ENCODE measurements at regions not wholly inside any gene's neighbourhood (a gene's known extent, or its start where the extent isn't known, plus 50 kb on each side); places are given as distances from the start of the nearest gene placed in this dataset.

DNA sequence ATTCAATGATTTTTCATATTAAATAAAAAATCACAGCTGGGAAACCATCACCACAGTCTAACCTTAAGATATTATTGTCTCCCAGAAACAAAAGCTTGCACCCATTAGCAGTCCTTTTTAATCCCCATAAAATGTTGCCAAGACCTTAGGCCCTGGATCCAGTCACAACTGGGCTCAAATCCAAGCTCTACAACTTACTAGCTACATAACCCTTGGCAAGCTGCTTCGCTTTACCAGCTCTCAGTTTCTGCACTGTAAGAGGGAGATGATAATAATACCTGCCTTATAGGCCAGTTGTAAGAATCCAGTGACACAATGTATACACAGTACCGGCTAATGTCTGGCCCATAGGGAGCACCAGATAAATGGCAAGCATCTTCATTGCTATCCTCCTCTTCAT lies 400.9 kb upstream of the FGF13 start:
- Histone ChIP-seq H3K4me3 (no peak overlapping the region), H3K9me3 (no peaks in the 10 kb centered on the region), H3K27me3 (peaks cover 0 to 4% (median 0%) of the 10 kb centered on the region in 4 donors), H3K36me3 (no peaks in the 10 kb centered on the region), H3K4me1 (peaks cover 0 to 17% (median 0%) of the 10 kb centered on the region in 3 donors), H3K27ac (no peak overlapping the region)
- intact Hi-C loops (cut with DNase I), result no loop called here
- no peak for TF ChIP-seq CTCF (IDR thresholded peaks at IDR 0.05)
- no peak for TF ChIP-seq POLR2A (IDR thresholded peaks at IDR 0.05)
- DNase-seq, result no peak
- WGBS, 2 donors, result 28 to 44% methylated on average over 2 of the region's 2 CpGs

- Histone ChIP-seq H3K27ac (no peak overlapping the region), H3K4me3 (no peak overlapping the region), H3K4me1 (no peaks in the 10 kb centered on the region), H3K36me3 (no peaks in the 10 kb centered on the region), H3K27me3 (peaks cover 0 to 2% (median 0%) of the 10 kb centered on the region in 4 donors), H3K9me3 (no peaks in the 10 kb centered on the region)
- 20 to 38% methylated on average over 1 of the region's 2 CpGs for WGBS, 2 donors
- TF ChIP-seq POLR2A (IDR thresholded peaks at IDR 0.05) (no peak), CTCF (IDR thresholded peaks at IDR 0.05) (no peak)
- DNase-seq, result no peak
- intact Hi-C loops (cut with DNase I), result no loop called here
These were observed 394.6 kb upstream of the FGF13 start for GRCh38 chrX:139106069-139106468.

- Histone ChIP-seq H3K27me3 (no peaks in the 10 kb centered on the region), H3K27ac (no peak overlapping the region), H3K4me1 (no peaks in the 10 kb centered on the region), H3K36me3 (no peaks in the 10 kb centered on the region), H3K4me3 (no peak overlapping the region), H3K9me3 (no peaks in the 10 kb centered on the region)
- TF ChIP-seq CTCF (IDR thresholded peaks at IDR 0.05) (no peak), POLR2A (IDR thresholded peaks at IDR 0.05) (no peak)
- 49 to 81% methylated on average over 5 to 6 of the region's 6 CpGs for WGBS, 2 donors
- DNase-seq, result no peak
- intact Hi-C loops (cut with DNase I), result no loop called here
These were observed 383.4 kb upstream of the FGF13 start for GRCh38 chrX:139094671-139095592.

- no peaks in the 10 kb centered on the region for H3K36me3 ChIP-seq
- no peak overlapping the region for H3K4me3 ChIP-seq
- 73 to 86% methylated on average over 1 to 3 of the region's 3 CpGs for WGBS, 2 donors
- no peaks in the 10 kb centered on the region for H3K27me3 ChIP-seq
- no peak for DNase-seq
- H3K4me1 ChIP-seq, result no peaks in the 10 kb centered on the region
- H3K9me3 ChIP-seq, result no peaks in the 10 kb centered on the region
- intact Hi-C loops (cut with DNase I), result no loop called here
- no peak overlapping the region for H3K27ac ChIP-seq
- TF ChIP-seq CTCF (IDR thresholded peaks at IDR 0.05) (no peak), POLR2A (IDR thresholded peaks at IDR 0.05) (no peak)
These were observed 381.7 kb upstream of the FGF13 start for GRCh38 chrX:139093201-139093600.

- DNase-seq, result no peak
- H3K27me3 ChIP-seq, result no peaks in the 10 kb centered on the region
- no peaks in the 10 kb centered on the region for H3K4me1 ChIP-seq
- H3K27ac ChIP-seq, result no peak overlapping the region
- TF ChIP-seq CTCF (IDR thresholded peaks at IDR 0.05), result no peak
- no peak for TF ChIP-seq POLR2A (IDR thresholded peaks at IDR 0.05)
- no peaks in the 10 kb centered on the region for H3K36me3 ChIP-seq
- 60 to 89% methylated on average over 3 of the region's 3 CpGs for WGBS, 2 donors
- no peaks in the 10 kb centered on the region for H3K9me3 ChIP-seq
- H3K4me3 ChIP-seq, result no peak overlapping the region
- intact Hi-C loops (cut with DNase I), result no loop called here
These were observed 380.4 kb upstream of the FGF13 start for GRCh38 chrX:139091878-139092277.

Data from esophagus squamous epithelium (tissue), 5 donors.